Sigmoid colon (tissue), 6 donors: ENCODE measurements at regions not wholly inside any gene's neighbourhood (a gene's known extent, or its start where the extent isn't known, plus 50 kb on each side); places are given as distances from the start of the nearest gene placed in this dataset.

Source experiments
- DNase-seq: peaks from one replicate; pipeline ENCODE4 v3.0.0-alpha.2; 2019
- H3K27ac ChIP-seq, 4 donors: fragments of 200-600 bp; sonication (generic); one replicate each; pipeline ENCODE4 v1.5.1; 2016 to 2019; ENCODE audit warnings: mild to moderate bottlenecking in 1 of 4
- H3K27me3 ChIP-seq, 3 donors: fragments of 200-600 bp; sonication (generic); one replicate each; pipeline ENCODE4 v1.5.1; 2019; ENCODE audit warnings: mild to moderate bottlenecking in 1 of 3
- H3K36me3 ChIP-seq, 4 donors: fragments of 200-600 bp; sonication (generic); one replicate each; pipeline ENCODE4 v1.5.1; 2016 to 2019
- H3K4me1 ChIP-seq, 4 donors: fragments of 200-600 bp; sonication (generic); one replicate each; pipeline ENCODE4 v1.5.1; 2017 to 2019
- H3K4me3 ChIP-seq, 4 donors: fragments of 200-600 bp; sonication (generic); one replicate each; pipeline ENCODE4 v1.5.1; 2017 to 2019; ENCODE audit warnings: mild to moderate bottlenecking in 2 of 4, moderate library complexity in 1 of 4
- H3K9me3 ChIP-seq, 4 donors: fragments of 200-600 bp in 3 of 4; sonication (generic) in 3 of 4; one replicate each; pipeline versions ENCODE4 v1.5.1 to v1.6.1; 2013 to 2019
- EP300 ChIP-seq, 4 donors: sonication (generic); formaldehyde crosslinking; IDR thresholded peaks; one replicate each; pipeline ENCODE4 v1.6.1; 2017; ENCODE audit warnings: antibody characterized with exemption in 4 of 4
- POLR2A ChIP-seq, 2 donors: fragments of 450-650 bp; IDR thresholded peaks; one replicate each; pipeline ENCODE4 v1.6.1; 2016; ENCODE audit warnings: antibody characterized with exemption in 2 of 2, mild to moderate bottlenecking in 2 of 2, moderate library complexity in 2 of 2
- POLR2AphosphoS5 ChIP-seq, 4 donors: sonication (generic); formaldehyde crosslinking; IDR thresholded peaks; one replicate each; pipeline ENCODE4 v1.6.1; 2017; ENCODE audit warnings: antibody characterized with exemption in 4 of 4
- WGBS, 2 donors: extraction: QIAGEN DNeasy Blood & Tissue Kit; methylation state at CpG; one replicate each; pipeline ENCODE4 v1.1.7; 2013; 5-methylcytosine and 5-hydroxymethylcytosine counted together
- intact Hi-C: fragments of 100-400 bp; cut with DNase I; formaldehyde crosslinking; loops from one replicate; pipeline ENCODE4 v1.15.1; 2023
- TF ChIP-seq, protein P1 (sequence below), 4 experiments: fragments of 450-650 bp in 3 of 4; fragments of 200-600 bp in 1 of 4; IDR thresholded peaks; one replicate each; pipeline ENCODE4 v1.5.1; 2016 to 2019; ENCODE audit warnings: antibody characterized with exemption in 4 of 4, mild to moderate bottlenecking in 3 of 4, moderate library complexity in 2 of 4
- donor health status: healthy with polysubstance abuse.
- donor health status: healthy.

DNA sequence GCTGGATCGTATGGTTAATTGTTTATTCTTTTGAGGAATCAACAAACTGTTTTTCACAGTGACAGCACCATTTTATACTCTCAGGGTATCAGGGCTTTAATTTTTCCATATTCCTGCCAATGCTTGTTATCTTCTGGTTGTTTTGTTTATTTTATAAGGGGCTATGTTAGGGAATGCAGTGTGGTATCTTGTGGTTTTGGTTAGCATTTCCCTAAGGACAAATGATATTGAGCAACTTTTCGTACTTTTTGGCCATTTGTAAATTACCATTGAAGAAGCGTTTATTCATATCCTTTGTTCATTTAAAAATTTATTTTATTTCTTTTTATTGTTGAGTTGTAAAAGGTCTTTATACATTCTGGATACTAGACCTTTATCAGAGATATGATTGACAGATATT, 322.0 kb upstream of the SALL1 start:
- intact Hi-C loops, result no loop called here
- Histone ChIP-seq H3K4me3 (no peak overlapping the region), H3K36me3 (no peaks in the 10 kb centered on the region), H3K4me1 (no peaks in the 10 kb centered on the region), H3K27ac (no peak overlapping the region), H3K27me3 (no peaks in the 10 kb centered on the region), H3K9me3 (no peaks in the 10 kb centered on the region)
- WGBS, 2 donors, result 81 to 86% methylated on average over 3 of the region's 3 CpGs
- TF ChIP-seq EP300 (IDR thresholded peaks at IDR 0.05) (no peak), POLR2AphosphoS5 (IDR thresholded peaks at IDR 0.05) (no peak), POLR2A (IDR thresholded peaks at IDR 0.05) (no peak)
- TF ChIP-seq, protein P1, sequence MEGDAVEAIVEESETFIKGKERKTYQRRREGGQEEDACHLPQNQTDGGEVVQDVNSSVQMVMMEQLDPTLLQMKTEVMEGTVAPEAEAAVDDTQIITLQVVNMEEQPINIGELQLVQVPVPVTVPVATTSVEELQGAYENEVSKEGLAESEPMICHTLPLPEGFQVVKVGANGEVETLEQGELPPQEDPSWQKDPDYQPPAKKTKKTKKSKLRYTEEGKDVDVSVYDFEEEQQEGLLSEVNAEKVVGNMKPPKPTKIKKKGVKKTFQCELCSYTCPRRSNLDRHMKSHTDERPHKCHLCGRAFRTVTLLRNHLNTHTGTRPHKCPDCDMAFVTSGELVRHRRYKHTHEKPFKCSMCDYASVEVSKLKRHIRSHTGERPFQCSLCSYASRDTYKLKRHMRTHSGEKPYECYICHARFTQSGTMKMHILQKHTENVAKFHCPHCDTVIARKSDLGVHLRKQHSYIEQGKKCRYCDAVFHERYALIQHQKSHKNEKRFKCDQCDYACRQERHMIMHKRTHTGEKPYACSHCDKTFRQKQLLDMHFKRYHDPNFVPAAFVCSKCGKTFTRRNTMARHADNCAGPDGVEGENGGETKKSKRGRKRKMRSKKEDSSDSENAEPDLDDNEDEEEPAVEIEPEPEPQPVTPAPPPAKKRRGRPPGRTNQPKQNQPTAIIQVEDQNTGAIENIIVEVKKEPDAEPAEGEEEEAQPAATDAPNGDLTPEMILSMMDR (IDR thresholded peaks at IDR 0.05), result no peak
- no peak for DNase-seq

DNA sequence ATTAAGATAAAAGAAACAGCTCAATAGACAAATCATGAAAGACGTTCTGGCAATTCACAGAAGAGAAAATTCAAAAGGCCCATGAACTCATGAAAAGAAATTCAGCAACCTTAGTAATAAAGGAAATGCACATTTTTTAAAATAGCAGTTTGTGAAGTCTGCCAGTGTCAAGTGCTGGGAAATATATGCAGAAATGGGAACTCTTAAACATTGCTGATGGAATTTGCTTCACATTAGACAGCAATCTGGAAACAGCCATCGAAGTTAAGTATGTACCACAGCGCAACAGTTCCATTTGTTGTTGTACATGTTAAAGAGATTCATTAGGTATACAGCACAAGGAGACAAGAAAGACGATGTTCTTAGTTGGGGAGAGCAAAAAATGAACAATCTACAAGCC, 319.4 kb upstream of the SALL1 start:
- DNase-seq, result no peak
- no peak overlapping the region for H3K27ac ChIP-seq
- intact Hi-C loops, result no loop called here
- H3K4me1 ChIP-seq, result no peaks in the 10 kb centered on the region
- TF ChIP-seq, protein P1 (IDR thresholded peaks at IDR 0.05), result no peak
- TF ChIP-seq EP300 (IDR thresholded peaks at IDR 0.05) (no peak), POLR2AphosphoS5 (IDR thresholded peaks at IDR 0.05) (no peak), POLR2A (IDR thresholded peaks at IDR 0.05) (no peak)
- no peaks in the 10 kb centered on the region for H3K9me3 ChIP-seq
- 68 to 72% methylated on average over 4 of the region's 4 CpGs for WGBS, 2 donors
- H3K4me3 ChIP-seq, result no peak overlapping the region
- no peaks in the 10 kb centered on the region for H3K27me3 ChIP-seq
- H3K36me3 ChIP-seq, result no peaks in the 10 kb centered on the region

- no peaks in the 10 kb centered on the region for H3K9me3 ChIP-seq
- whole genome bisulfite sequencing, 2 donors, result 70 to 80% methylated on average over 5 of the region's 5 CpGs
- TF ChIP-seq POLR2A (IDR thresholded peaks at IDR 0.05) (no peak), POLR2AphosphoS5 (IDR thresholded peaks at IDR 0.05) (no peak), EP300 (IDR thresholded peaks at IDR 0.05) (no peak)
- TF ChIP-seq, protein P1 (IDR thresholded peaks at IDR 0.05), result no peak
- no peak overlapping the region for H3K4me3 ChIP-seq
- H3K36me3 ChIP-seq, result no peaks in the 10 kb centered on the region
- DNase-seq, result no peak
- H3K4me1 ChIP-seq, result no peaks in the 10 kb centered on the region
- no peaks in the 10 kb centered on the region for H3K27me3 ChIP-seq
- intact Hi-C loops, result no loop called here
- no peak overlapping the region for H3K27ac ChIP-seq
These were observed 313.9 kb upstream of the SALL1 start for GRCh38 chr16:51464996-51465395.

- intact Hi-C loops, result no loop called here
- Histone ChIP-seq H3K4me3 (no peak overlapping the region), H3K27me3 (no peaks in the 10 kb centered on the region), H3K27ac (no peak overlapping the region), H3K36me3 (no peaks in the 10 kb centered on the region), H3K9me3 (no peaks in the 10 kb centered on the region), H3K4me1 (no peaks in the 10 kb centered on the region)
- TF ChIP-seq, protein P1 (IDR thresholded peaks at IDR 0.05), result no peak
- no peak for TF ChIP-seq EP300 (IDR thresholded peaks at IDR 0.05)
- TF ChIP-seq POLR2AphosphoS5 (IDR thresholded peaks at IDR 0.05), result no peak
- no peak for TF ChIP-seq POLR2A (IDR thresholded peaks at IDR 0.05)
- whole genome bisulfite sequencing, 2 donors, result 66 to 70% methylated on average over 4 of the region's 4 CpGs
- DNase-seq, result no peak
These were observed 310.2 kb upstream of the SALL1 start for GRCh38 chr16:51461255-51461654.

DNA sequence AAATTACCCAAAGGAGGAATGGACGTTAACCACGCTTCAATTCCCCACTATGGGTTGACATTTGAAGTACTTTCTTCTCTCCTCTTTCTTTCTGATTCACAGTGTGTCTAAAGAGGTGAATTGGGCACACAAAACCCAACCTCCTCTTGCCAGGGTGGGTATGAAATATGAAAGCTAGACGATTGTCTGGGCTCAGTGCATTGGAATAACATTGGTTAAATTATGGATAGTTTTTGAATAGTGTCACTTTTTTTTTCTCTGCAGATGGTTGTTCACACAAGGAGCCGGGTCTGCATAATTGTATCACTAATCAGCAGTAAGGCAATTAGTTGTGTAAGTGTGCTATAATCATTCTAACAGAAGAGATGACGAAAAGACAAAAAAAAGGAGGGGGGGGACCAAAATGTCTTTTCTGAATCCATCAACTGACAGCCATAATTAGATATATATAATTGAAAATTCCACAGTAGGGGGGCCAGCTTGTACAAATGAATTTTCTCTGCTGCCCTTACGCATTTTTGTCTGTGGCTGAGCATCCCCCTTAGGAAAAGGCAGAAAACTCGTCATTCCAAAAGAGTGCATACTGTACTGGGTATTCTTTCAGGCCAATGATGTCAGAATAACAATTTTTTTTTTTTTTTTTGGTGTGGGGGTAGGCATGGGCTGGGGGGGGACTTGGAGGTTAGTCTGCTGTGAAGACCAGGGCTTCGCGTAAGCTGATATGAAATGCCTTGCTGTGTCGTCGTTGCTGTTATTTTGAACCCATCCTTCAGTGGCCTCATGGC, 307.5 kb upstream of the SALL1 start:
- H3K27me3 ChIP-seq, result no peaks in the 10 kb centered on the region
- no peaks in the 10 kb centered on the region for H3K36me3 ChIP-seq
- intact Hi-C loops, result no loop called here
- no peaks in the 10 kb centered on the region for H3K9me3 ChIP-seq
- TF ChIP-seq, protein P1 (IDR thresholded peaks at IDR 0.05), result no peak
- TF ChIP-seq EP300 (IDR thresholded peaks at IDR 0.05), result no peak
- 81 to 82% methylated on average over 11 of the region's 11 CpGs for WGBS, 2 donors
- DNase-seq, result no peak
- H3K4me3 ChIP-seq, result no peak overlapping the region
- H3K4me1 ChIP-seq, result no peaks in the 10 kb centered on the region
- H3K27ac ChIP-seq, result no peak overlapping the region
